NCI-H82 treated with DMSO at 0.1 percent for 48 hours (cell line): ENCODE measurements at regions not wholly inside any gene's neighbourhood (a gene's known extent, or its start where the extent isn't known, plus 50 kb on each side); places are given as distances from the start of the nearest gene placed in this dataset.

Experiments
- DNase-seq: peaks from one replicate; lab custom pipeline; 2025; ENCODE audit not compliant: unreplicated experiment; lab: John Stamatoyannopoulos, UW

DNA sequence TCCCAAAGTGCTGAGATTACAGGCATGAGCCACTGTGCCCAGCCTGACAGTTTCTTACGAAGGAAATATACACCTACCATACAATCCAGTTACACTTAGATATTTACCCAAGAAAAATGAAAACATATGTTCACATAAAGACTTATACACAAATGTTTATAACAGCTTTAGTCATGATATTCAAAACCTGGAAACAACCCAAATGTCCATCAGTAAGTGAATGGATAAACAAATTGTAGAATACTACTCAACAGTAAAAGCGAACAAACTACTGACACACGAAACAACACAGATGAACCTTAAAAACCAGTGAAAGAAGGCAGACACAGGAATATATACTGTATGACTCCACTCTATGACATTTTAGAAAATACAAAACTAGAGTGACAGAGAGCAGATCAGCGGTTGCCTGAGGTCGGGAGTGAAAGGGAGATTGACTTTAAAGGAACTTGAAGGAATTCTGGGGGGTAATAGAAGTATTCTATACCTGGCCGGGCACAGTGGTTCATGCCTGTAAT, 83.6 kb downstream of the SPRING1 start:
- no peak for DNase-seq

DNA sequence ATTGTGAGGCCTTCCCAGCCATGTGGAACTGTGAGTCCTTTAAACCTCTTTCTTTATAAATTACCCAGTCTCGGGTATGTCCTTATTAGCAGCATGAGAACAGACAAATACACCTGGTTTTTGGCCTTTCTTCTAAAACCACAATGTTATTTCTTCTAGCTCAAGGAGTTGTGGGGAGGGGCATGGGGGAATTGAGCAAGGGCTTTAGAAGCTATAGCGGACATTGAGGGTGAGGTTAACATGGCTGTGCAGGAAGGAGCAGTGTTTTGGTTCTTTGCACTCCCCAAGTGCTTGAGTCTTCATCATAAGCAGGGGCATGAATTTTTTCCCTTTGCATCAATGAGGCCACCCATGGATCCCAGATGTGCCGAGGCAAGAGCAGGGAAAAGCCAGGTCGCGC, 86.8 kb downstream of the SPRING1 start:
- DNase-seq = no peak

GRCh38 chr12:116650585-116651087, 87.2 kb downstream of the SPRING1 start:
- DNase-seq = no peak

GRCh38 chr12:116650062-116650461, 87.8 kb downstream of the SPRING1 start:
- DNase-seq = no peak

DNA sequence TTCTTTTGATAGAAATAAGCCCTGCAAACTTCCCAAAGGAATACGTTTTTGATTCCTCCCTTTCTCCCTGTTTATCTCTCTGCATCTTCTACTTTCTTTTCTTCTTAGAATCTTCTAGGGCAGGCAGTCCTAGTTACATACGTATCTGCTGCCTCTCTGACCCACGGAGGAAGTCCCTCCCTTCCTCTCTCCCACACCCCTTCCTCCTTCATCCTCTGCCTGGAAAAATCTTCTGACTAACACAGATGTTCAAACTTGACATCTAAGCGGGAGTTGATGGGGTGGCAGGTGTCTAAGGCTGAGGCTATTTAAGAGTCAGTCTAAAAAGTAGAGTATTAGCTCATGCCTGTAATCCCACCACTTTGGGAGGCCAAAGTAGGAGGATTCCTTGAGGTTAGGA, 88.6 kb downstream of the MAP1LC3B2 start:
- no peak for DNase-seq

- no peak for DNase-seq
Observed at GRCh38 chr12:116646901-116647300, 87.7 kb downstream of the MAP1LC3B2 start.

DNA sequence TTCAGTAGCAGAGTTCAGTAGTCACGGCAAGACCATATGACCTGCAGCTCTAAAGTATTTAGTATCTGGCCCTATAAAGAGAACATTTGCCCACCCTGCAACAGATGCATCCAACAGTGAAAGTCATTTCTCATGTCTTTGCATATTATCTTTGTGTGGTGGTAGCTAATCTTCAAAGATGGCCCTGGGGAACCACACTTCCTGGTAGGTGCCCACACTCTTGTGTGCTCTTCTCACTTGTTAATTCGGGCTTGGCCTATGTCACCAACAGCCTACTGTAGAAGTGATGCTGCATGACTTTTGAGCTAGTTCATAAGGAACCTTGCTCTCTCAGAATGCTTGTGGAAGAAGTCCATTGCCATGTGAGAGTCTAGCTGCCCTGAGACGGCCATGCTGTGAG, 85.6 kb downstream of the MAP1LC3B2 start:
- no peak for DNase-seq

GRCh38 chr12:116642683-116643082, 83.5 kb downstream of the MAP1LC3B2 start:
- DNase-seq = no peak

GRCh38 chr12:116642106-116642505, 82.9 kb downstream of the MAP1LC3B2 start:
- DNase-seq = no peak

GRCh38 chr12:116640281-116640680, 81.1 kb downstream of the MAP1LC3B2 start:
- DNase-seq = peak; percentile 38

DNA sequence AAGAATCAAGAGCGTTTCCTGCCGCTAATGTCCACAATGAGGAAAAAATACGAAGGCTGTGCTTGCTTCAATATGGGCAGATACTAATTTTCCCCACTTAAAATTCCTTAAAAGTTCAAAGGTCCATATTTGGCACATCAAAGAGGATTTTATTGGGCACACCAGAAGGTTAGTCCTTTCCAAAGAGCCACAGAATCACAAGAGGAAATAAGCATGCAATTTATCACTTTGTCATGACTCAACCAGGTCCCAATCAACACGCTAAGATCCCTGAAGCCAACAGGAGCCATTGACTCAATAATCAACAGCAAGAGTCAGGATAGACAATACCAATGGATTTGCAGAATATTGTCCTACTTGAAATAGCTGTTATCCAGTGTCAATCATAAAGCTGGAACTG, 80.6 kb downstream of the MAP1LC3B2 start:
- DNase-seq = no peak

GRCh38 chr12:116638376-116638775, 79.2 kb downstream of the MAP1LC3B2 start:
- DNase-seq = no peak

DNA sequence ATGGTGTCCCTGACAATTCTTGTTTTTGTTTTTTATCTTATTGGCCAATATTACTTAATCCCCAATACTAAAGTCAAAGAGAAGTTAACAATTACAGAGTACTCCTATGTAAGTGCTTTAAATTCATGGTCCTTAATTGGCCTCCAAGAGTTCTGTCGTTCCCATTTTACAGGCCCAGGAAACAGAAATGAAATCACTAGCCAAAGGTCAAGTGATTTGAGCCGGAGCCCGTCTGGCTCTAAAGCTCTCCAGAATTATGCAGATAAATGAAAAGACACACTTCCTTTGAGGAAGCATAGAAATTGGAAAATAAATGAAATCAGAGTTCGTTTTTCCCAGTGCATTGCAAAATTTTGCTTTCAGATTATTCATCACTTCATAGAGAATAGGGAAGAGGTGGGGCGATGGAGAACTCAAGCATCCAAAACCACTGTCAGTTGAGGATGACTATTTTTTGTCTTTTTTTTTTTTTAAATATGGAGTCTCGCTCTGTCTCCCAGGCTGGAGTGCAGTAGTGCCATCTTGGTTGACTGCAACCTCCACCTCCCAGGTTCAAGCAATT, 78.5 kb downstream of the MAP1LC3B2 start:
- DNase-seq = no peak

DNA sequence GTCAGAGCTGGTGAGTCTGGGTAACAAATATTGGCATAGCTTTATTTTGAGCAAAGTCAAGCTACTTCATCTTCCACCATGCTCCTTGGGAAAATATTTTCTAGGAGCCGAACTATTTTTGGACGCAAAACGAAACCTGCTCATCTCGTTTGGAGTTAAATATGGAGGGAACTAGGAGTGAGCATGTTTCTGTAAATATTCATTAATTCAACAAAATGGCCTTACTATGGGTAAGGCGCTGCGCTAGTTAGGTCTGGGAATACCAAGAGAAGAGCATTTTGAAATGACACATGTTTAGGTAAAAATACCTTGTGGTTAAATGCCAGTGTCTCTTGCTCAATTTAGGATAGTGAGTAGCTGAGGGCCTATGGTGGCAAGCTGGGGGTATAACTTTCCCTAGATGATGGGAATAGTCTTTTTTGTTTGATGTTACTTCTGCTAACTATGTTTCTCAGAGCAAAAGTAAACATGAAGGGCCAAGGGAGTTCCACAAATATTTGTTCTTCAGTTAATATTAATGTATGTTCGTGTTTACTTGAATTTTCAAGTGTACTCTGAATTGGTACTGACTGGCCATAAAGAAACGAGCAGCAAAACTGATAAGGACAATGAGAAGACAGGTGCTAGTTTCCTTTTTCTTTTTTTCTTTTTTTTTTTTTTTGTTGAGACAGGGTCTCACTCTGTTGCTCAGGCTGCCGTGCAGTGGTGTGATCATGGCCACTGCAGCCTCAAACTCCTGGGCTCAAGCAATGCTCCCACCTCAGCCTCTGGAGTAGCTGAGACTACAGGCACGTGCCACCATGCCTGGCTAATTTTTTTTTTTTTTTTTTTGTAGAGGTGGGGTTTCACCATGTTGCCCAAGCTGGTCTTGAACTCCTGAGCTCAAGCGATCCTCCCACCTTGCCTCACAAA, 77.7 kb downstream of the MAP1LC3B2 start:
- DNase-seq = no peak

GRCh38 chr12:116635487-116635886, 76.3 kb downstream of the MAP1LC3B2 start:
- DNase-seq = no peak

GRCh38 chr12:116633476-116633875, 74.3 kb downstream of the MAP1LC3B2 start:
- DNase-seq = no peak

GRCh38 chr12:116631619-116632018, 72.4 kb downstream of the MAP1LC3B2 start:
- no peak for DNase-seq

- DNase-seq = no peak
Observed at GRCh38 chr12:116630762-116631161, 71.6 kb downstream of the MAP1LC3B2 start.

- DNase-seq = no peak
Observed at GRCh38 chr12:116629480-116629879, 70.3 kb downstream of the MAP1LC3B2 start.

- no peak for DNase-seq
Observed at GRCh38 chr12:116628989-116629388, 69.8 kb downstream of the MAP1LC3B2 start.

DNA sequence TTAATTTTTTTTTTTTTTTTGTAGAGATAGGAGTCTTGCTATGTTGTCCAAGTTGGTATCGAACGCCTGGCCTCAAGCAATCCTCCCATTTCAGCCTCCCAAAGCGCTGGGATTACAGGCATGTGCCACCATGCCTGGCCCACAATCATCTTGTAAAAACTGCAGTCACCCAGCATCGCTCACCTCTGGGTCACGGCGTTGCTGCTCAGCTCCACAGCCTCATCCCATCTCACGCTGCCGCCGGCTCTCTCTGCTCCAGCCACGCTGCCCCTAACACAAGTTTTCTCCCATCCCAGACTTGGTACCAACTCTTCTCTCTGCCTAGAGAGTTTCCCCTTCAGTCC, 69.2 kb downstream of the MAP1LC3B2 start:
- DNase-seq = no peak
